ENCODE measurements at regions not wholly inside any gene's neighbourhood (a gene's known extent, or its start where the extent isn't known, plus 50 kb on each side); places are given as distances from the start of the nearest gene placed in this dataset.

- TF ChIP-seq POLR2A (IDR thresholded peaks at IDR 0.05; ENCODE audit: low read depth, low read length), result no peak
- TF ChIP-seq TAF1 (IDR thresholded peaks at IDR 0.05; ENCODE audit: borderline replicate concordance, low read depth, low read length), result no peak
- TF ChIP-seq POLR2AphosphoS5 (IDR thresholded peaks at IDR 0.05; ENCODE audit: low read depth, low read length), result no peak
These were observed 67.6 kb upstream of the CDKN3 start for GRCh38 chr14:54329082-54329695.

Data from GM12892 (cell line).